SK-N-SH (cell line): ENCODE measurements at regions not wholly inside any gene's neighbourhood (a gene's known extent, or its start where the extent isn't known, plus 50 kb on each side); places are given as distances from the start of the nearest gene placed in this dataset.

Experiments
- CTCF ChIA-PET: fragments of 300-600, 350-600 bp; formaldehyde crosslinking; extraction: SDS; loops from one replicate; lab custom pipeline; 2021; lab: Yijun Ruan, JAX
- POLR2A ChIA-PET: fragments of 350-600 bp; sonication (Branson Sonifier 250); formaldehyde crosslinking; extraction: SDS; loops from one replicate; lab custom pipeline; 2020; ENCODE audit warnings: antibody characterized with exemption, inconsistent platforms; lab: Yijun Ruan, JAX
- DNase-seq: peaks from one replicate; pipeline ENCODE4 v3.0.0; 2012
- H2AFZ ChIP-seq: fragments of 200-600 bp; sonication (generic); 2 replicates; pipeline ENCODE4 v1.8.1; 2016; ENCODE audit warnings: antibody characterized with exemption, mild to moderate bottlenecking, low read depth
- H3F3A ChIP-seq: fragments of 200-600 bp; sonication (generic); replicated peaks from 2 replicates; pipeline ENCODE3; 2016; ENCODE audit warnings: antibody characterized with exemption, mild to moderate bottlenecking; ENCODE audit not compliant: insufficient read depth
- H3K27ac ChIP-seq, 2 experiments: fragments of 200-500 bp in 1 of 2; fragments of 200-600 bp in 1 of 2; sonication (Bioruptor generic) in 1 of 2; sonication (generic), shearing (Covaris generic) in 1 of 2; 2 replicates each; pipeline versions ENCODE4 v1.5.1 to v1.6.1; 2014 to 2016; ENCODE audit warnings: low read depth in 2 of 2, inconsistent platforms in 1 of 2, low read length in 1 of 2, mild to moderate bottlenecking in 1 of 2, mixed read lengths in 1 of 2
- H3K27me3 ChIP-seq: fragments of 200-600 bp; sonication (generic), shearing (Covaris generic); 2 replicates; pipeline ENCODE4 v1.6.1; 2016; ENCODE audit warnings: mixed run types; ENCODE audit not compliant: insufficient read depth
- H3K36me3 ChIP-seq, 2 experiments: fragments of 200-500 bp in 1 of 2; fragments of 200-600 bp in 1 of 2; sonication (Bioruptor generic) in 1 of 2; sonication (generic) in 1 of 2; replicated peaks in 1 of 2; 2 replicates each; pipeline versions ENCODE3 to v1.5.1; 2014 to 2016; ENCODE audit warnings: low read length in 1 of 2, mild to moderate bottlenecking in 1 of 2; ENCODE audit not compliant: insufficient read depth in 2 of 2, control insufficient read depth in 1 of 2
- H3K4me1 ChIP-seq, 2 experiments: fragments of 200-500 bp in 1 of 2; fragments of 200-600 bp in 1 of 2; sonication (Bioruptor generic) in 1 of 2; sonication (generic), shearing (Covaris generic) in 1 of 2; 2 replicates each; pipeline versions ENCODE4 v1.5.1 to v1.6.1; 2014 to 2016; ENCODE audit warnings: low read depth in 1 of 2, low read length in 1 of 2, mixed run types in 1 of 2; ENCODE audit not compliant: insufficient read depth in 2 of 2, control insufficient read depth in 1 of 2
- H3K4me2 ChIP-seq: fragments of 200-600 bp; sonication (generic), shearing (Covaris generic); 2 replicates; pipeline ENCODE4 v1.6.1; 2017; ENCODE audit warnings: mixed run types
- H3K4me3 ChIP-seq, 2 experiments: fragments of 200-500 bp in 1 of 2; fragments of 200-600 bp in 1 of 2; sonication (Bioruptor generic) in 1 of 2; sonication (generic), shearing (Covaris generic) in 1 of 2; 2 replicates each; pipeline versions ENCODE4 v1.5.1 to v1.8.1; 2014 to 2016; ENCODE audit warnings: low read depth in 2 of 2, inconsistent platforms in 1 of 2, low read length in 1 of 2, mild to moderate bottlenecking in 1 of 2, mixed read lengths in 1 of 2, moderate library complexity in 1 of 2
- H3K79me2 ChIP-seq: fragments of 200-600 bp; sonication (generic); 2 replicates; pipeline ENCODE4 v1.8.1; 2017; ENCODE audit warnings: mild to moderate bottlenecking; ENCODE audit not compliant: insufficient read depth
- H3K9ac ChIP-seq: fragments of 200-600 bp; sonication (generic); 2 replicates; pipeline ENCODE4 v1.6.1; 2017; ENCODE audit warnings: mixed run types
- H3K9me2 ChIP-seq: fragments of 200-600 bp; sonication (generic); 2 replicates; pipeline ENCODE4 v1.6.1; 2017; ENCODE audit warnings: mixed run types
- H3K9me3 ChIP-seq: fragments of 200-600 bp; sonication (generic); 2 replicates; pipeline ENCODE4 v1.6.1; 2017; ENCODE audit warnings: mixed run types, mild to moderate bottlenecking, moderate library complexity
- H4K20me1 ChIP-seq: fragments of 200-600 bp; sonication (generic); 2 replicates; pipeline ENCODE4 v1.6.1; 2017; ENCODE audit warnings: mild to moderate bottlenecking, mixed run types; ENCODE audit not compliant: insufficient read depth
- JUND ChIP-seq: IDR thresholded peaks from 2 replicates; pipeline ENCODE4 v1.4.0; 2012
- RAD21 ChIP-seq: IDR thresholded peaks from 2 replicates; pipeline ENCODE4 v1.6.1; 2012; ENCODE audit warnings: mild to moderate bottlenecking, low read length
- RCOR1 ChIP-seq: fragments of 150-350 bp; IDR thresholded peaks from 2 replicates; pipeline ENCODE4 v1.6.1; 2017; ENCODE audit warnings: antibody characterized with exemption, low read length
- RXRA ChIP-seq: IDR thresholded peaks from 2 replicates; pipeline ENCODE4 v1.4.0; 2012; ENCODE audit warnings: low read depth, mild to moderate bottlenecking, borderline replicate concordance
- SMC3 ChIP-seq: IDR thresholded peaks from 2 replicates; pipeline ENCODE4 v1.6.1; 2012; ENCODE audit warnings: low read depth, low read length, improper control_type of control experiment
- WGBS: methylation state at CpG from one replicate; pipeline ENCODE4 v1.1.6; 2017; ENCODE audit warnings: low lambda C conversion rate; 5-methylcytosine and 5-hydroxymethylcytosine counted together
- TF ChIP-seq, protein P1 (sequence below): fragments of 200-600 bp; sonication (generic); IDR thresholded peaks from 2 replicates; pipeline ENCODE4 v1.6.1; 2017; ENCODE audit warnings: antibody characterized with exemption, mild to moderate bottlenecking, moderate library complexity
- TF ChIP-seq, protein P2 (sequence below): fragments of 150-350 bp; IDR thresholded peaks from 2 replicates; pipeline ENCODE4 v1.6.1; 2017; ENCODE audit warnings: antibody characterized with exemption, low read length, low read depth, borderline replicate concordance
- TF ChIP-seq, protein P3 (sequence below): IDR thresholded peaks from 2 replicates; pipeline ENCODE4 v1.4.0; 2012; ENCODE audit warnings: low read depth, borderline replicate concordance

DNA sequence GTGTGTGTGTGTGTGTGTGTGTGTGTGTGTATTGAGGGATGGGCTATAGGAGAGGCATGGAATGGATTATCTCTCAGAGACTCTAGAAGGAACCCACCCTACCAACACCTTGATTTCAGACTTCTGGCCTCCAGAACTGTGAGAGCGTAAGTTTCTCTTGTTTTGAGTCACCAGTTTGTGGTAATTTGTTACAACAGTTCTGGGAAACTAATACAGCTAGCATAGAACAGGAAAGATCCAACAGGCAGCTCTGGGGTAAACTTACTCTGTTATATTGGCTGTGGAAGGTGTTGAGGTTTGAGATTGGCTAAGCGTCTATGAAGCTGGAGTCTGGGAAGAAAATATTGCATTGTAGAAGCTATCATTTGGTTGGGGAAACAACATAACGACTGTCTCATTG is 334.3 kb downstream of the AACS start (continued):
- TF ChIP-seq, protein P1, sequence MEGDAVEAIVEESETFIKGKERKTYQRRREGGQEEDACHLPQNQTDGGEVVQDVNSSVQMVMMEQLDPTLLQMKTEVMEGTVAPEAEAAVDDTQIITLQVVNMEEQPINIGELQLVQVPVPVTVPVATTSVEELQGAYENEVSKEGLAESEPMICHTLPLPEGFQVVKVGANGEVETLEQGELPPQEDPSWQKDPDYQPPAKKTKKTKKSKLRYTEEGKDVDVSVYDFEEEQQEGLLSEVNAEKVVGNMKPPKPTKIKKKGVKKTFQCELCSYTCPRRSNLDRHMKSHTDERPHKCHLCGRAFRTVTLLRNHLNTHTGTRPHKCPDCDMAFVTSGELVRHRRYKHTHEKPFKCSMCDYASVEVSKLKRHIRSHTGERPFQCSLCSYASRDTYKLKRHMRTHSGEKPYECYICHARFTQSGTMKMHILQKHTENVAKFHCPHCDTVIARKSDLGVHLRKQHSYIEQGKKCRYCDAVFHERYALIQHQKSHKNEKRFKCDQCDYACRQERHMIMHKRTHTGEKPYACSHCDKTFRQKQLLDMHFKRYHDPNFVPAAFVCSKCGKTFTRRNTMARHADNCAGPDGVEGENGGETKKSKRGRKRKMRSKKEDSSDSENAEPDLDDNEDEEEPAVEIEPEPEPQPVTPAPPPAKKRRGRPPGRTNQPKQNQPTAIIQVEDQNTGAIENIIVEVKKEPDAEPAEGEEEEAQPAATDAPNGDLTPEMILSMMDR = no peak
- TF ChIP-seq RXRA = no peak
- no peak for TF ChIP-seq SMC3

DNA sequence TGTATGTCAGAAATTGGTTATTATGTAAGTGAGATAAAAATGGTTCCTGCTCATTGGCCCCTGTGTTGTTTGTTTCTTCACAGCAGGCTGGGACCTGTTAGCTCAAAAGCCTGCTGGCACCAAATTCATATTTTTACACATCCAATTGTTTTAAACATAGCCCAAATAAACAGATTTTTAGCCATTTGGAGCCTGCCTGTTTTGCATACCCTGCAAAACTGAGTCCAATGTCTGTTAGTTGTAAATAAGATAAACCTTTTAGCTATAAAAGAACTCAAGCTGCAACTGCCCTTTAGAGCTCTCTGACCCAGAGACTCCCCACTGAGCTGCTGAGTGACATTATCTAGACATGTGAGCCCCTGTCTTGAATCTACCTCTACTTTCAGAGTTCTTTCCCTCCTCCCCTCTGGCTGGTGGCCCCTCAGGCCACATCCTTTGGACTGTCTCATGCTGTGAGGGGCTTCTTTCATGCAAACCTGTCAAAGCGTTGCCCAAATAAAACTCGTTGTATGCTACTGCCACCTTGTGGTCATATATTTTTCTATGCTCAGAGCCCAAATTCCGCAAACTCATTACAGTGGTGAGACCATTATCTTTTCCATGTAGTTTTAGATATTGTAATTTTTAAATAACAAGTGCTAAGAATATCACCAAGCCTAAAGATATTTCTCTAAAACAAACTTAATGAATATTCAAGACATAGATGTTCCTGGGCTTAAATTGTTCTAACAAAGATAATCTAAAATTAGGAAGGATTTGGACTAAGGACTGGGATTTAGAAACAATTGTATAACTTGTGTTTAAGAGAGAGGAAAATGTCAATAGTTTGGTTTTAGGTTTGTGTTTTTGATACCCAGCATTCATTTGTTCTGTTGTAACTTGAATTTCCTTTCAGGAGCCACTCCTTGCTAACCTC is 337.9 kb downstream of the AACS start:
- no peaks in the 10 kb centered on the region for H3K4me1 ChIP-seq
- H3K9me2 ChIP-seq = no peaks in the 10 kb centered on the region
- WGBS = 11% methylated on average over 3 of the region's 3 CpGs
- no peaks in the 10 kb centered on the region for H3K79me2 ChIP-seq
- no peaks in the 10 kb centered on the region for H3K9me3 ChIP-seq
- H3K4me3 ChIP-seq = no peak overlapping the region
- H3K27ac ChIP-seq = no peak overlapping the region
- H2AFZ ChIP-seq = no peak overlapping the region
- POLR2A ChIA-PET = no interaction called here
- H4K20me1 ChIP-seq = no peaks in the 10 kb centered on the region
- H3K27me3 ChIP-seq = no peaks in the 10 kb centered on the region
- H3K36me3 ChIP-seq = no peaks in the 10 kb centered on the region
- no peak overlapping the region for H3K9ac ChIP-seq
- DNase-seq = peak; percentile 29
- no peak overlapping the region for H3K4me2 ChIP-seq
- TF ChIP-seq JUND (no peak), SMC3 (peak; percentile 39; the same call in 1 of the 2 replicates), RCOR1 (no peak), RAD21 (peak; percentile 71)
- TF ChIP-seq, protein P2, sequence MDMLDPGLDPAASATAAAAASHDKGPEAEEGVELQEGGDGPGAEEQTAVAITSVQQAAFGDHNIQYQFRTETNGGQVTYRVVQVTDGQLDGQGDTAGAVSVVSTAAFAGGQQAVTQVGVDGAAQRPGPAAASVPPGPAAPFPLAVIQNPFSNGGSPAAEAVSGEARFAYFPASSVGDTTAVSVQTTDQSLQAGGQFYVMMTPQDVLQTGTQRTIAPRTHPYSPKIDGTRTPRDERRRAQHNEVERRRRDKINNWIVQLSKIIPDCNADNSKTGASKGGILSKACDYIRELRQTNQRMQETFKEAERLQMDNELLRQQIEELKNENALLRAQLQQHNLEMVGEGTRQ = no peak
- TF ChIP-seq, protein P3, sequence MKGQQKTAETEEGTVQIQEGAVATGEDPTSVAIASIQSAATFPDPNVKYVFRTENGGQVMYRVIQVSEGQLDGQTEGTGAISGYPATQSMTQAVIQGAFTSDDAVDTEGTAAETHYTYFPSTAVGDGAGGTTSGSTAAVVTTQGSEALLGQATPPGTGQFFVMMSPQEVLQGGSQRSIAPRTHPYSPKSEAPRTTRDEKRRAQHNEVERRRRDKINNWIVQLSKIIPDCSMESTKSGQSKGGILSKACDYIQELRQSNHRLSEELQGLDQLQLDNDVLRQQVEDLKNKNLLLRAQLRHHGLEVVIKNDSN = no peak
- TF ChIP-seq, protein P1 = peak; percentile 67
- TF ChIP-seq, all 33 proteins: peak for 3
- CTCF ChIA-PET = interaction anchor here (0.8 to 6.9 kb wide), 8 partner anchors 11 to 220 kb away, joined by 3 to 64 read pairs (median 5); no protein-coding TSS in a partner anchor
- no peaks in the 10 kb centered on the region for H3F3A ChIP-seq
